ENCODE measurements at regions not wholly inside any gene's neighbourhood (a gene's known extent, or its start where the extent isn't known, plus 50 kb on each side); places are given as distances from the start of the nearest gene placed in this dataset.

DNA sequence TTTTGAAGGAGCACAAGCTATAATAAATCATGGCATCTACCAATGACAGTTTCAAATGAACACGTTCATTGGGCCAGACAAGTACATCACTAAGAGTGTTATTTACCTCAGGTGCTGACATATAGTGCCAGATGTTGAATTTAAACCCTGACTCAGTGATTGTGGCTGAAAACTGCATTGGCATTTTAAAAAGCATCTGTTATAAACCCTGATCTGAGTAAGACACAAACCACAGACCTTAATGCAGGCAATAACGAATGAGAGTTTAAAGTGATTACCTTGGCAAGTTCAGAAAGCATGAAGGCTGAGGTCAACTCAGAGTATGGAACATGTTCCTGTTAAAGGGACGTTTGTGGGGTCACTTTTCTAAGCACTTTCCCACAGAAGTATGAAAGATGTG, 865.1 kb upstream of the TMPRSS15 start:
- TF ChIP-seq POLR2A (IDR thresholded peaks at IDR 0.05; ENCODE audit: low read length) = no peak
- no peak for TF ChIP-seq GATA1 (IDR thresholded peaks at IDR 0.05; ENCODE audit: low read depth, low read length)
